HG03342 (cell line): ENCODE measurements at regions not wholly inside any gene's neighbourhood (a gene's known extent, or its start where the extent isn't known, plus 50 kb on each side); places are given as distances from the start of the nearest gene placed in this dataset.
"Not testable (repeated sequence)": the region's sequence is repeated elsewhere in the genome, so short reads cannot be mapped to it uniquely, and the experiment has no call there.

Experiments
- ATAC-seq: cut with Tn5 transposase; IDR thresholded peaks from one replicate; pipeline ENCODE4 v1.9.1; 2021; ENCODE audit warnings: mild to moderate bottlenecking, moderate library complexity; ENCODE audit not compliant: unreplicated experiment

- ATAC-seq: peak; percentile 61
Observed at GRCh38 chr5:114953565-114953964, 216.1 kb downstream of the TRIM36 start.

GRCh38 chr5:114952876-114953275, 216.8 kb downstream of the TRIM36 start:
- no peak for ATAC-seq

- ATAC-seq: no peak
Observed at GRCh38 chr5:114949756-114950155, 220.0 kb downstream of the TRIM36 start.

DNA sequence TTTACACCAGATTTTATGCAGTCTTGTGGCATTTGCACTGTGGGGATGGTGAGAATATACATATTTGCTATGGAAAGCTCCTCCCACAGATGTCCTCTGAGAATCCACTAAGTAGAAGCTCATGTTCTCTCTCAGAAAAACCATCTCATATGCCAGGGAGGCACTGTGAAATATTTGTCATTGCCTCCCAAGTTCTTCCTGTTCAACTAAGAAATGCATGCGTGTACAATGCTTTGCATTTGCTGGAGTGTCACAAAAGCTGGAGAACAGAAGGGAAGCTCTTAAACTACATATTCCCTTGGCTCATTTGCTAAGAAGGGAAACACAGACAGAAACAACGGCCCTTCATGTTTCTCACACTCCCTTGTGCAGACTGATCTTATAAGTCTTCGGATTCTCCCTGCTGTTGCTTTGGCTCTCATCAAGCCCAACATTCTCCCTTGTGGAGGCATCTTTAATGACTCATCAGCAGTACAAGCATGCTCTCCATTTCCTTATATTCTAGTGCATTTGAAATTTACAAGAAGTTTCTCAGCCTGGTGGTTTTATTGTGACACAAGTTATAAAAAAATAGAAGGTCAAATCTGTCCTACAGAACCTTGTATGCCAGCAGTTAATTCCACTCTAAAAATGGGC, 220.6 kb downstream of the TRIM36 start:
- no peak for ATAC-seq

DNA sequence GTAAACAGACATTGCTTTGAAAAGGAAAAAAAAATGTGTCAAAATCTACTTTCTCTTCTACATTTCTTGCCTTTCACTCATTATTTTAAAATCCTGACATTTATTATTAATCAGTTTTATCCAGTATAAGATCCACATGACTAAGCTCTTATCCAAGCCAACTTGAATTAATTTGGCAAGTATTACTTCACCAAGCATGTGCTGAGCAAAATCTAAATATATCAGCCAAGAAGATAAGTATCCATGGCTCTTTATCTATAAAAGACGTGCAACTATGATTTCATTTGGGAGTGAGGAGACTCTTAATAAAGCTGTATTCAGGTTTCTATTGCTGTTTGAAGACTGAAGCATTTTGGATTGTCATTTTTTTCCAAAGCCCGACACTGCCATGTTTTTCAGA, 221.3 kb downstream of the TRIM36 start:
- ATAC-seq: no peak

- no peak for ATAC-seq
Observed at GRCh38 chr5:114940709-114941108, 229.0 kb downstream of the TRIM36 start.

DNA sequence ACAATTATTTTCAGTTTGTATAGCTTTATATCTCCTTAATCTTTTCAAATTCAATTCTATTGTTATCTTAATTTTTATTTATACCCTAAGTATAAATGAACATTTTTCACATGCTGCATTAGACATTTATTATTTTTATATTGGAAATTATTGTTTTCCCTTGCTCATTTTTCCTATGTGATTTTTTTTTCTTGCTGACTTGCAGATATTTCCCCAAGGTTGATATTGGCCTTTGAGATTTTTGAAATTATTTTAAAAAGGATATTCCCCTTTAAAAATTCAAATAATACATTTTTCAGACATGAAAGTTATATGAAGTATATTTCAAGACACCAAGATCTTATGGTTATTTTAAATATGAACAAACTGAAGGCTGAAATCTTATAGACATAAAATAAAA, 234.2 kb downstream of the TRIM36 start:
- no peak for ATAC-seq

DNA sequence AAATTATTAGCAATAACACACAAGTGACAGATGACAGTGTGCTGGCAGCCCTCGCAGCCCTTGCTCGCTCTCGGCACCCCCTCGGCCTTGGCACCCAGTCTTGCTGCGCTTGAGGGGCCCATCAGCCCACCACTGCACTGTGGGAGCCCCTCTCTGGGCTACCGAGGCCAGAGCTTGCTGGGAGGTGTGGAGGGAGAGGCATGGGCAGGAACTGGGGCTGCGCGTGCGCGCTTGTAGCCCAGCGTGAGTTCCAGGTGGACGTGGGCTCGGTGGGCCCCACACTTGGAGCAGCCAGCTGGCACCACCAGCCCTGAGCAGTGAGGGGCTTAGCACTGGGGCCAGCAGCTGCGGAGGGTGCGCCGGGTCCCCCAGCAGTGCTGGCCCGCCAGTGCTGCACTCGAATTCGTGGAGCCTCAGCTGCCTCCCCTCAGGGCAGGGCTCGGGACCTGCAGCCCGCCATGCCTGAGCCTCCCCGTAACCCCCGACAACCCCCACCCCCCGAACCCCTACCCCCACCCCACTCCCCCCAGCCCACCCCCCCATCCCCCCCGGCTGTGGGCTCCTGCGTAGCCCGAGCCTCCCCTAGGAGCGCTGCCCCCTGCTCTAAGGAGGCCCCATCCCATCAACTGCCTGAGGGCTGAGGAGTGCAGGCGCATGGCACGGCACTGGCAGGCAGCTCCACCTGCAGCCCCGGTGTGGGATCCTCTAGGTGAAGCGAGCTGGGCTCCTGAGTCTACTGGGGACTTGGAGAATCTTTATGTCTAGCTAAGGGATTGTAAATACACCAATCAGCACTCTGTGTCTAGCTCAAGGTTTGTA, 240.9 kb downstream of the TRIM36 start:
- no peak for ATAC-seq

DNA sequence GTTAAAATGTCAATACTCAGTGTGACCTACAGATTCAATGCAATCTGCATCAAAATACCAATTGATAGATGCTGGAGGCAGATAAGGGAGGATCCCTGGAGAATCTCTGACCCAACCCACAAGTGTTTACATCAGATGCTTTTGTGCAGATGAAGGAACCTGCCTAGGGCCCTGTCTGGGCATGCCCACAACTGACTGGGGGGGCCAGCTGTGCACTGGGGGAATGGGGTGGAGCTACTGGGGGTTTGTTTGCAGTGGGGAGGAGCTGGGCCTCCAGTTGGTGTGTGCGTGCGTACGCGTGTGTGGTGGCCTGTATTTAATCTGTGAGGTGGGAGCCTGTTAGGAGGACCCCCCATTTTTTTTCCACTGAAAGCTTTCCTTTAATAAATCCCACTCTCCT, 244.9 kb downstream of the TRIM36 start:
- no peak for ATAC-seq

- no peak for ATAC-seq
Observed at GRCh38 chr5:114912189-114912920, 257.4 kb downstream of the TRIM36 start.

DNA sequence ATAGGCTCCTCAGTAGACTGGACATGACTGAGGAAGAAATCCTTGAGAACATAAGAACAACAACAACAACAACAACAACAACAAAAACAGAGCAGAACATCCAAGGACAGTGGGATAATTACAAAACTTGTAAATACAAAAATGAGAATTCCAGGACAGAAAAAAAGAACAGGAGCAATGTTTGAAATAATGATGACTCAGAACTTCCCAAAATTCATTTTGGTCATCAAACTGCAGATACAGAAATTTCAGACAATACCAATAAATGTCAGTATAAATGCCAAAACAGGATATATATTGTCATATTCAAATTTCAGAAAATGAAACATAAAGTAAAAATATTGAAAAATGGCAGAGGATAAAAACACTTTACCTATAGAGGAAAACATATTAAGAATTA, 259.0 kb downstream of the TRIM36 start:
- no peak for ATAC-seq

- ATAC-seq: no peak
Observed at GRCh38 chr5:114909424-114909823, 260.3 kb downstream of the TRIM36 start.

DNA sequence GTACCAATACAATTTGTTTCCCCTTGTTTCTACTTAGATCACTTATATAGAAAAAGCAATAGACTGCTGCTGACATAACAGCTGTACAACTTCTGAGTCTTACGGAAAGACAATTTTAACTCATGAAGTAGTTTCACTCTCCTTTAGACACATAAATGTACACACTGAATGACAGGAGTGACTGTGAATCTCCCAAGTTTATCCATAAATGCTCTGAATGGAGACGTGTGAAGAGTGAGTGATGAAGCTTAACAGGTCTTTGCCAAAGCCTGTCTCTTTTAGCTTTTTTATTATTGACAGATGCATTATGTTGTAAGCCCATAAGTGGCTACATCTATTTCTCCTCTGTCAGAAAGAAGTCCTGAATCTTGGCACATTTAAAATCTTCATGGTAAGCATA, 265.9 kb downstream of the TRIM36 start:
- no peak for ATAC-seq

GRCh38 chr5:114898602-114899001, 271.1 kb downstream of the TRIM36 start:
- ATAC-seq: no peak

DNA sequence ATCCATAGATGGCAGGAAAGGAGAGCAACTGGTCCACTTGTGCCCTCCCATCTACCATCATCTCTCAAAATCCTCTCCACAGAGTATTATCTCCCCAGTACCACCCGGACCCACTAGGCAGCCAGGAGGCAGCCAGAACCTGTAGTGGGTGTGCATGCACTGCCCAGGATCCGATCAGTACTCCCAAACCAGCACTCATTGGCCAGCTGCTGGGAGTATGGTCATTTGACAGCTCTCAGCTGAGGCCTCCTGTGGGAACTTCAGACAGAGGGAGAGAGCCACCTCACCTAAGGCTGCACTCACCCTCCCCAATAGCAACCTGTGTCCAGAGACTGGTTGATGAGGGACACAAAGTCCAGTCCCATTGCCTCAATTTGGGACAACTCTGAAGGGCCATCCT, 286.0 kb downstream of the TRIM36 start:
- no peak for ATAC-seq

- no peak for ATAC-seq
Observed at GRCh38 chr5:114859438-114859735, 310.3 kb downstream of the TRIM36 start.

GRCh38 chr5:114858665-114859437, 310.9 kb downstream of the TRIM36 start:
- ATAC-seq: no peak

DNA sequence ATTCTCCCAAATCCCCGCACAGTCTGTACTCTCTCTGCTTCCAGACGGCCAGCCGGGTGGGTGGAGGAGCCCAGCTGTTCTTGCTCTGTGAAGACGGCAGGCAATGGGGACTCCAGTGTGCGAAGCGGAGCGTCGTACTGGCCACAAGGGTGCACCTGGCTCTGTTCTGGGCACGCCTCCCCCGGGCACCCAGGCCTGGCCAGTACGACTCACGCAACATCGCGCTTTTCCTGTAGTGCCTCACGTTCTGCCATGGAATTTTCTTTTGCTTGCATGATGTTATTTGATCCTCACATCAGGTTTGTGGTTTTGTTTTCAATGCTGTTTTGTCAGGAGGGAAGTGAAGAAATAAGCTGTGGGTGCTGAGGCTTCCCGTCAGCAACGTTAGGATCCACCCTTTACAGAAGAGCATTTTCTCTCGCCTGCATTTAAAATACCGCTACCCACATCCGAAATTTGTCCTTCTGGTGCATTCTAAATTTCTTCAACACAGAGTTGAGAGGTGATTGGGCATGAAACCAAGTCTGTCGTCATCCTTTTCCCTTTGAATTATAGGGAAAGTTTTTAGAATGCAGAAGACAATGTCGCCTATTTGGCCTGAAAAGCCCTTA, 311.7 kb downstream of the TRIM36 start:
- ATAC-seq: no peak

DNA sequence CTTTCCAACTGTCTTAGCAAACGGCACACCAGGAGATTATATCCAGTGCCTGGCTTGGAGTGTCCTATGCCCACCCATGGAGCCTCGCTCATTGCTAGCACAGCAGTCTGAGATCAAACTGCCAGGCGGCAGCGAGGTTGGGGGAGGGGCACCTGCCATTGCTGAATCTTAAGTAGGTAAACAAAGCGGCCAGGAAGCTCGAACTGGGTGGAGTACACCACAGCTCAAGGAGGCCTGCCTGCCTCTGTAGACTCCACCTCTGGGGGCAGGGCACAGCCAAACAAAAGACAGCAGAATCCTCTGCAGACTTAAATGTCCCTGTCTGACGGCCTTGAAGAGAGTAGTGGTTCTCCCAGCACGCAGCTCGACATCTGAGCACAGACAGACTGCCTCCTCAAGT, 325.0 kb downstream of the TRIM36 start:
- not testable (repeated sequence) for ATAC-seq

- no peak for ATAC-seq
Observed at GRCh38 chr5:114839360-114839759, 330.3 kb downstream of the TRIM36 start.

- ATAC-seq: no peak
Observed at GRCh38 chr5:114838937-114839336, 330.8 kb downstream of the TRIM36 start.
